ENCODE measurements at regions not wholly inside any gene's neighbourhood (a gene's known extent, or its start where the extent isn't known, plus 50 kb on each side); places are given as distances from the start of the nearest gene placed in this dataset.
A peak's percentile ranks its signal among the peaks of the same experiment; 100 is the strongest.

- no peak for DNase-seq (ENCODE audit: low spot score)
Observed at GRCh38 chr3:64888840-64889392, 201.1 kb upstream of the ADAMTS9 start.

DNA sequence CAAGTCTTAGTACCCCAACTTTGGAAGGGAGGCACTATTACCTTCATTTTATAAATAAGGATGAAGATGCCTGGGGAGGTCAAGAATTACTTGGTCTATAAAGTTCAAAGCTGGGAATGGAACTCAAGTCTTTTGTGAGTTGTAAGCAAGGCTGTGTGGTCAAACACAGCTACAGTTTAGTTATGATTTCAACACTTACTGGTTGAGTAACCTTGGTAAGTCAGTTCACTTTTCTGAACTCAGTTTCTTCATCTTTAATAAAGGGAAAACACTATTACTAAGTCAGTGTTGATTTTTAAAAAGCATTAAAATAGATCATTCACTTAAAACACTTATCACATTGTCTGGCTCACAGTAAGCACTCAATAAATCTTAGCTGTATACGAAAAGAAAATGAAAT is 200.4 kb upstream of the ADAMTS9 start:
- DNase-seq (ENCODE audit: low spot score), result no peak

- no peak for DNase-seq (ENCODE audit: low spot score)
Observed at GRCh38 chr3:64885055-64885454, 197.3 kb upstream of the ADAMTS9 start.

GRCh38 chr3:64884536-64884935 is 196.7 kb upstream of the ADAMTS9 start:
- DNase-seq (ENCODE audit: low spot score), result no peak

DNA sequence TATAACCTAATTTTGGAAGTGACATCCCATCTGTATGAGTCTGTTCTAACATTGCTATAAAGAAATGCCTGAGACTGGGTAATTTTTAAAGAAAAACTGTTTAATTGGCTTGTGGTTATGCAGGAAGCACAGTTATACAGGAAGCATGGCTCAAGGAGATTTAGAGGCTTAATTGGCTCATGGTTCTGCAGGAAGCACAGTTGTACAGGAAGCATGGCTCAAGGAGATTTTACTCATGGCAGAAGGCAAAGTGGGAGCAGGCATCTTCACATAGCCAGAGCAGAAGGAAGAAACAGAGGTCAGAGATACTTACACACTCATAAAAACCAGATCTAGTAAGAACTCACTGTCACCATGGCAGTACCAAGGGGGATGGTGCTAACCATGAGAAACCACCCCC is 193.1 kb upstream of the ADAMTS9 start:
- no peak for DNase-seq (ENCODE audit: low spot score)

DNA sequence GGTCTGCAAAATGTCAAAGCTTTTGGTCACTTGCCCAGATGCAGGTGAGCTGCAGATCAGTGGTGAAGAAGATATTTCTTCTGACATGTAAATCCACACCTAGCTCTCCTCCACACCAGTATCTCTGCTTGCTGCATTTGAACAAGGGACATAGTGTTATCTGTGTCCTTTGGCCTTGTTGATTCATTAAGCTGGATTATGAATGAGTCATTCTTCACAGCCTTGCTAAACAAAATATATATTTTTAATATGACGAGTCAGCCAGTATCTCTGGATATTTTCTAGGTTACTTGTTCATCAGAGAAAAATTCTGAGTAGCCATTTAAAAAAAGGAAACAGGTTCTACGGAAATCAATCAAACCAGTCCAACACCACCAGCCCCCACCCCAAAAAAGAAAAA is 190.6 kb upstream of the ADAMTS9 start:
- DNase-seq (ENCODE audit: low spot score), result no peak

GRCh38 chr3:64873400-64873799 is 185.6 kb upstream of the ADAMTS9 start:
- no peak for DNase-seq (ENCODE audit: low spot score)

- no peak for DNase-seq (ENCODE audit: low spot score)
Observed at GRCh38 chr3:64872345-64872744, 184.5 kb upstream of the ADAMTS9 start.

GRCh38 chr3:64871834-64872249 is 184.0 kb upstream of the ADAMTS9 start:
- no peak for DNase-seq (ENCODE audit: low spot score)

DNA sequence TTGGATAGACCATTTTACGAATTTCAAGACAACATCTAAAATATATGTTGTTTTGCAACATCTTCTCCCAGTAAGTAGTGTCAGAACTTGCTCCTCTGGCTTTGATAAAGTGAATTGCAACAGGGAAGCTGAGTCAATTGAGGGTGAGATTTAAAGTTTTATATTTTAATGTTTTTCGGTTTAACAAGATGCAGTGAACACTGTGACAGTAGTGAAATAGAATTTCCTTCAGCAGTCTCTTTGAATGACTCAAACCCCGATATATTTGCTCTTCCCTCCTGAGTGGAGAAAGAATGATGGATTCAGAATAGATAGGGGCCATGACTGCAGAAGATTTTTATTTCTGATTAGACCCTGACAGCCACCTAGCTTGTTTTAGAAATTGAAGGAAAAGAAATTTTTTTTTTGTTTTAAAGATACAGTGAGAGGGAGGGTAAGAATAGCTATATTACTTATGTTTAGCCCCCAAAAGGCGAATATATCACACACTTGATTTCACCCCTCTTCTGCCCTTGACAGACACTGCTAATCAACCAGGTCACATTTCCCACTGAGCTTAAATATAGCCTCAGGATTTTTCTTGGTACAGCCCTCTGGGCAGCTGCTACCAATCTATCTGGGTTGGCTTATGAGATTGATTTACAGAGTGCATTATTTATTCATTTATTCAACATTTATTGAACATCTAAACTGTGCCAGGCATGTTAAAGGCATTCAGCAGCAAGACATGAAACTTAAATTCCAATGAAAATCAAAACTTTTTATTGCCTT is 183.3 kb upstream of the ADAMTS9 start:
- DNase-seq (ENCODE audit: low spot score), result no peak

DNA sequence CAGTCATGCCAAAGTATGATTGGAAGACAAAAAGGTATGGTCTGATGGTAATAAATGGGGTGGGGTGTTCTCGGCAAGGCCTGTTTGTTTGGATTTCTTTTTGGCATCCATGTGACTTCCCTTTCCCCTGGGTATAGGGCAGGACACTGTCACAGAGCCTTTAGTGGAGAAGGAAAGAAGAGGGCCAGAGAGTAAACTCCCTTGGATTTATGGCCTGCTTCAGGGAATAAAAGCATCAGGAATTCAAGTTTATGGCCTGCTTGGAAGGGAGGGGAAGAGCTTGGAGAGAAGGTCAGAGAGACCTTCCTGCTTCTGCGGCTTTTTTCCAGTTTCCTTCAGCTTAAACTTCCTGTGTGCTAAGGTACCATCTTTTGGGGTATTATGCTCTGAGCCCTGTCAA is 179.4 kb upstream of the ADAMTS9 start:
- no peak for DNase-seq (ENCODE audit: low spot score)

- DNase-seq (ENCODE audit: low spot score), result no peak
Observed at GRCh38 chr3:64865839-64866570, 178.2 kb upstream of the ADAMTS9 start.

DNA sequence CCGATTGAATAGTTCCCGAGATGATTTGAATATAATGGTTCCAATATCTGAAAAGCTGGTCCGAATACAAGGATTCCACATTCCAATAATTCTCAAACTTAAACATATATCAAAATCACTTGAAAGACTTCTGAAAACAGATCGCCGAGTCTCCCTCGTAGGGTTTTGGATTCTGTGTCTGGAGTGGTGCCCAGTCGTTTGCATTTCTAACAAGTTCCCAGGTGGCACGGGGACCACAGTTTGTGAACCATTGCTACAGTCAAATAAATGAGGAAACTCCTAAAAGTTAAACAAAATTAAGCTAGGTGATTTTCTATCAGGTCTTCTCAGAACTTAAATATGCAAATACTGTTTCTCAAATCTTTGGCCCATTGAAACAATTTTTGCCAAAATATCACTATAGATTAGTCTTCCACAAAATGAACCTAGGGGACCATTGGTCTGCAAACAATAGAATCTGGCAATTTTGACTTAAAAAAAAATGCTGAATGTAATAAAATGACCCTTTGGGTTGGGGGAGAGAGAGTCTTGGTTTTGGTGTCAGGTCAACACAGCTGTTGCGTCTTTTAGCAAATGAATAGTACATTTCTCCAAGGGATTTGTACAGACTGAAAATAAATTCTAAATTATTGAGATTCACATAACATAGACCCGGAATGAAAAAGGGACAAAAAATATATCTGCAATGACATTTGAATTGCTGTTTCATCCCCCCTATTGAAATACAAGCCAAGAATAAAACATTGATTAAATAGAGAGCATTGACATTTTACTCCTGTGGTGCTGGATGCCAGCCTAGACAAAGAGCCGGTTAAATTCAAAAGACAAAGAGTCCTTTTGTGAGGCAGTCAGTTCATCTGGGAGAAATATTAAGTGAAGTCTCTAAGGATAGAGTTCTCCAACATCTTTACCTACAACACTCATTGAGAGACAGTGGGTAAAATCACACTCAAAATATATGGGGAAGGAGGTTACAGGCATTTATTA is 175.7 kb upstream of the ADAMTS9 start:
- DNase-seq (ENCODE audit: low spot score), result no peak

DNA sequence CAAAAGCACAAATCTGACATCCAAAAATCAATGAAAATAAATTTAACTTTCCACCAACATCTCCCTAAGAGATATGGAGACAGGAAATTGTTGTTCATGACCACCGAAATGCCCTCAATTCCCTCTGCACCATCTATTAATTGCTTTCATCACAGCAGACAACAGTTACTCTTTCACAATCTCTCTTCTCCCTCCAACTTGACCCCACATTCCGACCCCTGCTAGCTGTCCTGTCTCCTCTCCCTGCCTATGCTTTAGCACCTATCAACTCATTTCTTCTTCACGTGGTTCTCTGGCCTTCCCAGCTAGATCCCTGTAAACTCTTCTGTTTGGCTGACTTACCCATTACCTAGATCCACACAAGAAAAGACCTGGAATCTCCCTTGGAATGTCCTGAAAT is 173.9 kb upstream of the ADAMTS9 start:
- DNase-seq (ENCODE audit: low spot score), result no peak

GRCh38 chr3:64860536-64860870 is 172.7 kb upstream of the ADAMTS9 start:
- DNase-seq (ENCODE audit: low spot score), result no peak

GRCh38 chr3:64859625-64860535 is 172.1 kb upstream of the ADAMTS9 start:
- no peak for DNase-seq (ENCODE audit: low spot score)

GRCh38 chr3:64856977-64857516 is 169.2 kb upstream of the ADAMTS9 start:
- DNase-seq (ENCODE audit: low spot score), result no peak

DNA sequence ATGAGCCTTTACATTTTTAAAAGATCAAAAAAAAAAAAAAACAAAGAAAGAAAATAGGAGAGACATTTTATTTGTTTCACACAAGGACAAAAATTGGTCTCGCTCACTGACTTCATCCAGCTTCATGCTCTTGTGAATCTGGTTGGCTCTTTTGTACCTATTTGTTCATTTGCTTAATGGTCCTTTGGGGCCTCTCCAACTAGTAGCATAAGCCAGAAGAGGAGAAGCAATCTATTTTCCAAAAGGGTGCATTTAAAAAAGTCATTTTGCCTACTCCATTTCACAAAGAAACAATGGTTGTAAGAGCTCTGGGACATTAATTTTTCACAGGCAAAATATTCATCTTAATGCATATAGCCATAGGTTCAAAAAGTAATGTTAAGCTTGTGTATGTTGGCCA is 168.3 kb upstream of the ADAMTS9 start:
- DNase-seq (ENCODE audit: low spot score), result no peak

DNA sequence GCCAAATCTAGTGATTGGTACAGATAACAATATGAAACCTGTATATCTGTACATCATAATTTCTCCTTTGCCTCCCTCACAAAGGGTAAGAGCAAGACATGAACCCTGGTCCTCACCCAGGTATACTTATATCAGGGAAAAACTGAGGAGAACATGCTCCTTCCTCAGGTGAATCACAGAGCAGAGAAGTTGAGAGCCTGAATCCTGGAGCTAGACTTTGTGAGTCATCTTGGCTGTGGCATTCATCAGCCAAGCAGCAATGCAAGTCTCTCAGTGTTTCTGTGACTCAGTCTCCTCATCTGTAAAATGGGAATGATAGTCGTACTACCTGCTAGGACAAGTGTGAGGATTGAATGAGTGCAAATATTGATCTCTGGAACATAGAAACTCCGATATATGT is 165.7 kb upstream of the ADAMTS9 start:
- DNase-seq (ENCODE audit: low spot score), result no peak

- DNase-seq (ENCODE audit: low spot score), result no peak
Observed at GRCh38 chr3:64852738-64853137, 164.9 kb upstream of the ADAMTS9 start.

DNA sequence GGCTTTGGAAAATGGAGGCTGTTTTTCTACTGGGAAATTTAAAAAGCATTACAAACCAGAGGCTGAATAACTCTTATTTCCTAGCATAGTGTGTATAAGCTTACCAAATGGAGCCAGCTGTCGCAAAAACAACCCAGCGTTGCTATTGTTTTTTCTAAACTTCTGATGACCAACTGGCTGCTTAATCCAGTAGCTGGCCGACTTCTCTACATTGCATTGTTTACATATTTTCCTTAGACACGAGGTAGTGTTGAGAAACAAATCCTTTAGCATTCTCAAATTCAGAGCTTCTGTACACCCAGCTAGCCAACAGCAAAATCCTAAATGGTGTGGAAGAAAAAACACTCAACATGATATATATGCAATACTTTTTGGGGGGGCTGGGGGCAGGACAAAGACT is 161.0 kb upstream of the ADAMTS9 start:
- DNase-seq (ENCODE audit: low spot score), result peak; percentile 13

Data from mucosa of gallbladder (tissue), 1 donor.